Liver (tissue), 8 donors: ENCODE measurements at regions not wholly inside any gene's neighbourhood (a gene's known extent, or its start where the extent isn't known, plus 50 kb on each side); places are given as distances from the start of the nearest gene placed in this dataset.

Experiments used
- DNase-seq: peaks from one replicate; pipeline ENCODE4 v3.0.0-alpha.2; 2017; ENCODE audit warnings: low spot score
- H3K27ac ChIP-seq, 2 donors: one replicate each; pipeline ENCODE4 v1.7.0; 2013; ENCODE audit warnings: inconsistent platforms in 2 of 2, low read length in 2 of 2, control low read depth in 1 of 2, low read depth in 1 of 2, mild to moderate bottlenecking in 1 of 2
- H3K27me3 ChIP-seq, 4 donors: one replicate each; pipeline versions ENCODE4 v1.6.1 to v1.7.0; 2013; ENCODE audit warnings: low read length in 3 of 4, inconsistent platforms in 1 of 4, mild to moderate bottlenecking in 1 of 4, moderate library complexity in 1 of 4; ENCODE audit not compliant: control insufficient read depth in 4 of 4, insufficient read depth in 4 of 4
- H3K36me3 ChIP-seq, 4 donors: one replicate each; pipeline versions ENCODE4 v1.6.1 to v1.7.0; 2013; ENCODE audit warnings: low read length in 3 of 4, mild to moderate bottlenecking in 3 of 4, low read depth in 1 of 4, moderate library complexity in 1 of 4; ENCODE audit not compliant: control insufficient read depth in 4 of 4, insufficient read depth in 3 of 4
- H3K4me1 ChIP-seq, 4 donors: one replicate each; pipeline versions ENCODE4 v1.6.1 to v1.7.0; 2013; ENCODE audit warnings: low read length in 3 of 4, mild to moderate bottlenecking in 3 of 4, moderate library complexity in 1 of 4; ENCODE audit not compliant: control insufficient read depth in 4 of 4, insufficient read depth in 4 of 4
- H3K4me3 ChIP-seq, 3 donors: one replicate each; pipeline versions ENCODE4 v1.6.1 to v1.7.0; 2013; ENCODE audit warnings: low read length in 3 of 3, control low read depth in 1 of 3, low read depth in 1 of 3, mild to moderate bottlenecking in 1 of 3
- H3K9ac ChIP-seq, 2 donors: one replicate each; pipeline ENCODE4 v1.7.0; 2013; ENCODE audit warnings: low read length in 2 of 2, mild to moderate bottlenecking in 2 of 2, moderate library complexity in 2 of 2, control low read depth in 1 of 2, low read depth in 1 of 2
- H3K9me3 ChIP-seq, 4 donors: one replicate each; pipeline versions ENCODE4 v1.6.1 to v1.7.0; 2013; ENCODE audit warnings: low read length in 3 of 4; ENCODE audit not compliant: control insufficient read depth in 4 of 4
- CTCF ChIP-seq: fragments of 150-350 bp; IDR thresholded peaks from 2 replicates; pipeline ENCODE4 v1.5.1; 2017; ENCODE audit warnings: improper control_type of control experiment, low read depth, low read length; ENCODE audit not compliant: missing input control
- EGR1 ChIP-seq, 2 donors: IDR thresholded peaks; 2 replicates each; pipeline ENCODE4 v1.6.1; 2016 to 2018; ENCODE audit warnings: antibody characterized with exemption in 2 of 2, low read depth in 2 of 2
- FOXA1 ChIP-seq: IDR thresholded peaks from 2 replicates; pipeline ENCODE4 v1.6.1; 2016; ENCODE audit warnings: antibody characterized with exemption
- FOXA2 ChIP-seq: IDR thresholded peaks from 2 replicates; pipeline ENCODE4 v1.6.1; 2016; ENCODE audit warnings: antibody characterized with exemption
- GABPA ChIP-seq, 2 donors: IDR thresholded peaks in 1 of 2; conservative IDR thresholded peaks in 1 of 2; 2 replicates each; pipeline ENCODE4 v1.6.1; 2016; ENCODE audit warnings: antibody characterized with exemption in 2 of 2, mild to moderate bottlenecking in 1 of 2, moderate library complexity in 1 of 2
- HNF4A ChIP-seq, 2 donors: conservative IDR thresholded peaks; 2 replicates each; pipeline ENCODE4 v1.6.1; 2016; ENCODE audit warnings: antibody characterized with exemption in 2 of 2, mild to moderate bottlenecking in 2 of 2
- HNF4G ChIP-seq: IDR thresholded peaks from 2 replicates; pipeline ENCODE4 v1.6.1; 2016; ENCODE audit warnings: antibody characterized with exemption
- JUND ChIP-seq, 2 donors: IDR thresholded peaks; 2 replicates each; pipeline ENCODE4 v1.6.1; 2016; ENCODE audit warnings: antibody characterized with exemption in 2 of 2
- MAX ChIP-seq: IDR thresholded peaks from 2 replicates; pipeline ENCODE4 v1.6.1; 2016; ENCODE audit warnings: antibody characterized with exemption
- NR2F2 ChIP-seq: IDR thresholded peaks from 2 replicates; pipeline ENCODE4 v1.6.1; 2016; ENCODE audit warnings: antibody characterized with exemption
- RAD21 ChIP-seq, 2 donors: IDR thresholded peaks; 2 replicates each; pipeline ENCODE4 v1.6.1; 2016; ENCODE audit warnings: antibody characterized with exemption in 2 of 2, mild to moderate bottlenecking in 2 of 2
- RXRA ChIP-seq, 2 donors: IDR thresholded peaks; 2 replicates each; pipeline ENCODE4 v1.6.1; 2017 to 2018; ENCODE audit warnings: antibody characterized with exemption in 2 of 2, mild to moderate bottlenecking in 1 of 2
- SP1 ChIP-seq: IDR thresholded peaks from 2 replicates; pipeline ENCODE4 v1.6.1; 2018; ENCODE audit warnings: antibody characterized with exemption, mild to moderate bottlenecking
- TAF1 ChIP-seq: conservative IDR thresholded peaks from 2 replicates; pipeline ENCODE4 v1.6.1; 2016; ENCODE audit warnings: antibody characterized with exemption, mild to moderate bottlenecking
- YY1 ChIP-seq: IDR thresholded peaks from 2 replicates; pipeline ENCODE4 v1.6.1; 2016; ENCODE audit warnings: antibody characterized with exemption, mild to moderate bottlenecking
- ZBTB33 ChIP-seq: IDR thresholded peaks from 2 replicates; pipeline ENCODE4 v1.6.1; 2016; ENCODE audit warnings: antibody characterized with exemption
- WGBS: extraction: QIAGEN DNeasy Blood & Tissue Kit; methylation state at CpG from one replicate; pipeline ENCODE4 v1.1.7; 2013; 5-methylcytosine and 5-hydroxymethylcytosine counted together
- TF ChIP-seq, protein P1 (sequence below): IDR thresholded peaks from 2 replicates; pipeline ENCODE4 v1.6.1; 2016; ENCODE audit warnings: antibody characterized with exemption, mild to moderate bottlenecking
- donor health status: healthy.
- donor health status: healthy.
- donor health status: healthy.
- donor health status: healthy.
- donor health status: healthy.

GRCh38 chr6:74611220-74611619 lies 594.6 kb downstream of the COL12A1 start (continued):
- TF ChIP-seq, protein P1, sequence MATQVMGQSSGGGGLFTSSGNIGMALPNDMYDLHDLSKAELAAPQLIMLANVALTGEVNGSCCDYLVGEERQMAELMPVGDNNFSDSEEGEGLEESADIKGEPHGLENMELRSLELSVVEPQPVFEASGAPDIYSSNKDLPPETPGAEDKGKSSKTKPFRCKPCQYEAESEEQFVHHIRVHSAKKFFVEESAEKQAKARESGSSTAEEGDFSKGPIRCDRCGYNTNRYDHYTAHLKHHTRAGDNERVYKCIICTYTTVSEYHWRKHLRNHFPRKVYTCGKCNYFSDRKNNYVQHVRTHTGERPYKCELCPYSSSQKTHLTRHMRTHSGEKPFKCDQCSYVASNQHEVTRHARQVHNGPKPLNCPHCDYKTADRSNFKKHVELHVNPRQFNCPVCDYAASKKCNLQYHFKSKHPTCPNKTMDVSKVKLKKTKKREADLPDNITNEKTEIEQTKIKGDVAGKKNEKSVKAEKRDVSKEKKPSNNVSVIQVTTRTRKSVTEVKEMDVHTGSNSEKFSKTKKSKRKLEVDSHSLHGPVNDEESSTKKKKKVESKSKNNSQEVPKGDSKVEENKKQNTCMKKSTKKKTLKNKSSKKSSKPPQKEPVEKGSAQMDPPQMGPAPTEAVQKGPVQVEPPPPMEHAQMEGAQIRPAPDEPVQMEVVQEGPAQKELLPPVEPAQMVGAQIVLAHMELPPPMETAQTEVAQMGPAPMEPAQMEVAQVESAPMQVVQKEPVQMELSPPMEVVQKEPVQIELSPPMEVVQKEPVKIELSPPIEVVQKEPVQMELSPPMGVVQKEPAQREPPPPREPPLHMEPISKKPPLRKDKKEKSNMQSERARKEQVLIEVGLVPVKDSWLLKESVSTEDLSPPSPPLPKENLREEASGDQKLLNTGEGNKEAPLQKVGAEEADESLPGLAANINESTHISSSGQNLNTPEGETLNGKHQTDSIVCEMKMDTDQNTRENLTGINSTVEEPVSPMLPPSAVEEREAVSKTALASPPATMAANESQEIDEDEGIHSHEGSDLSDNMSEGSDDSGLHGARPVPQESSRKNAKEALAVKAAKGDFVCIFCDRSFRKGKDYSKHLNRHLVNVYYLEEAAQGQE = no peak
- no peak for TF ChIP-seq SP1
- TF ChIP-seq NR2F2 = no peak
- TF ChIP-seq FOXA2 = no peak
- TF ChIP-seq RAD21 (IDR thresholded peaks at IDR 0.05) = no peak
- no peak for TF ChIP-seq HNF4G
- no peak for TF ChIP-seq JUND (IDR thresholded peaks at IDR 0.05)
- no peak for TF ChIP-seq YY1
- TF ChIP-seq MAX = no peak

DNA sequence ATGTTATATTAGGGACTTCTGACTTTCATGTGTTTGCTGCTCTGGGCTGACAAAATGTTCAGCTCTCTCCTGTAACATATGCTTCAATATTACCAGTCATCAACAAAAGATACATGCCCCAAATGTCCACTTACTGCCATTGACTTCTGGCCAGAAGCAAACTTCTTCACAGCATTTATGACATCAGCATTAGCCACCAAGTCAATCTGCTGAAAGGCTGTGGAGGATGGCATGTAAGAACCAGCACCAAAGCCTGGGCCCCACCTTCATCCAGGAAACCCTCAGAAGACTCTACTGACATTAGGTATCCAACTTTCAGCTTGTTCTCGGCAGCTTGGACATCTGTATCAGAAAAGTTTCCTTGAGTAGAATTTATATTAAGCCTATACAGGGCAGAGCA lies 595.5 kb downstream of the COL12A1 start:
- no peaks in the 10 kb centered on the region for H3K9me3 ChIP-seq
- H3K4me3 ChIP-seq = no peak overlapping the region
- no peaks in the 10 kb centered on the region for H3K36me3 ChIP-seq
- no peak overlapping the region for H3K27ac ChIP-seq
- H3K9ac ChIP-seq = no peak overlapping the region
- TF ChIP-seq RAD21 (IDR thresholded peaks at IDR 0.05) (no peak), HNF4A (conservative IDR thresholded peaks at IDR 0.05) (no peak), HNF4G (no peak), MAX (no peak), CTCF (no peak), TAF1 (no peak), YY1 (no peak), NR2F2 (no peak), JUND (IDR thresholded peaks at IDR 0.05) (no peak), ZBTB33 (no peak), RXRA (IDR thresholded peaks at IDR 0.05) (no peak), FOXA2 (no peak), EGR1 (IDR thresholded peaks at IDR 0.05; ENCODE audit: low read depth in 2 of 2) (no peak), GABPA (IDR thresholded peaks at IDR 0.05 in 1 of 2, conservative IDR thresholded peaks at IDR 0.05 in 1 of 2) (no peak), FOXA1 (no peak)
- TF ChIP-seq, protein P1 = no peak
- DNase-seq = no peak
- 75% methylated on average over 1 of the region's 1 CpG for WGBS
- H3K4me1 ChIP-seq = no peaks in the 10 kb centered on the region
- no peaks in the 10 kb centered on the region for H3K27me3 ChIP-seq
